Gastroesophageal sphincter (tissue), 3 donors: ENCODE measurements at regions not wholly inside any gene's neighbourhood (a gene's known extent, or its start where the extent isn't known, plus 50 kb on each side); places are given as distances from the start of the nearest gene placed in this dataset.

Experiments
- CTCF ChIP-seq, 4 experiments: fragments of 200-600 bp in 2 of 4; fragments of 450-650 bp in 2 of 4; sonication (generic) in 1 of 4; IDR thresholded peaks; one replicate each; pipeline ENCODE4 v1.5.1; 2017 to 2019; ENCODE audit warnings: antibody characterized with exemption in 4 of 4, mild to moderate bottlenecking in 2 of 4, moderate library complexity in 2 of 4
- EP300 ChIP-seq: sonication (generic); formaldehyde crosslinking; IDR thresholded peaks from one replicate; pipeline ENCODE4 v1.6.1; 2017; ENCODE audit warnings: antibody characterized with exemption, mild to moderate bottlenecking
- POLR2A ChIP-seq, 2 donors: fragments of 450-650 bp; IDR thresholded peaks; one replicate each; pipeline ENCODE4 v1.6.1; 2017; ENCODE audit warnings: antibody characterized with exemption in 2 of 2, mild to moderate bottlenecking in 2 of 2, moderate library complexity in 1 of 2
- POLR2AphosphoS5 ChIP-seq: sonication (generic); formaldehyde crosslinking; IDR thresholded peaks from one replicate; pipeline ENCODE4 v1.6.1; 2017; ENCODE audit warnings: antibody characterized with exemption

GRCh38 chr2:60386436-60386835 is 167.0 kb downstream of the BCL11A start:
- no peak for TF ChIP-seq POLR2AphosphoS5
- no peak for TF ChIP-seq CTCF (IDR thresholded peaks at IDR 0.05)
- no peak for TF ChIP-seq POLR2A (IDR thresholded peaks at IDR 0.05)
- TF ChIP-seq EP300 = no peak
